Islet precursor cell (in vitro differentiated cells): ENCODE measurements at regions not wholly inside any gene's neighbourhood (a gene's known extent, or its start where the extent isn't known, plus 50 kb on each side); places are given as distances from the start of the nearest gene placed in this dataset.

Source experiments
- DNase-seq: peaks from one replicate; pipeline ENCODE4 v3.0.0-alpha.2; 2018

DNA sequence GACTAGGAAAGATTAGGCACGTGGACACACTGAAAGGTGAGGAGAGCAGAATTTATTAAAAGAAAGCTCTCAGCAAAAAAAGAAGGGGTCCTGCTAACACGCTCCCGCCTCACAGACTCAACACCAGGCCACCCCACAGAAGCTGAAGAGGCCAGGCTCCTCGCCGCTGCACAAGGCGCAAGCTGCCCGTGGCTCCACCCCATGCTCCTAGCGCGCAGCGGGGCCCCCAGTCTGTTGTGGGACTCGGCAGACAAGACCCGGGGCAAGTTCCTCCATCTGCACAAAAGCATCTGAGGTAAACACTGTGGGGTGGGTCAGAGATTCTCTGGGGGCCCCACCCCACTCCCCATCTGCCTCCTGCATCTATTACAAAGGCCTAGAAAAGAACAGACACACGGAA, 1462.4 kb downstream of the EFNB2 start:
- DNase-seq: no peak

DNA sequence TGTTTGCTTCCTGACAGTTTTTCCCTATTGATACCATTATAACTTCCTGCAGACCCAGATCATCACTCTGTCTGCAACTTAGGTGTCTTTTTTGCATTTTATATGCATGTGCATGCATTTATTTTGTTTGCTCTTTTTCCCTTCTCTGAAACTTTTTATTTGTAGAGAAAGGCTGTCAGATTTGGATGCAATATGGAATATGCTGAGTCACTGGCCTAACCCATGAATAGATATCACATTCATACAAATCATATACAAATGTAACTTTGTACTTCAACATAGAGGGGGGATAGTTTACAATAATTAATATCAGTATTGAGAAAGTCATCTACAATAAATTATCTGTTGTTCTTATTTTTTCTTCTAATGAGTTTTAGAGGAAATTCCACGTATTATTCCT, 1465.0 kb downstream of the EFNB2 start:
- DNase-seq: no peak

DNA sequence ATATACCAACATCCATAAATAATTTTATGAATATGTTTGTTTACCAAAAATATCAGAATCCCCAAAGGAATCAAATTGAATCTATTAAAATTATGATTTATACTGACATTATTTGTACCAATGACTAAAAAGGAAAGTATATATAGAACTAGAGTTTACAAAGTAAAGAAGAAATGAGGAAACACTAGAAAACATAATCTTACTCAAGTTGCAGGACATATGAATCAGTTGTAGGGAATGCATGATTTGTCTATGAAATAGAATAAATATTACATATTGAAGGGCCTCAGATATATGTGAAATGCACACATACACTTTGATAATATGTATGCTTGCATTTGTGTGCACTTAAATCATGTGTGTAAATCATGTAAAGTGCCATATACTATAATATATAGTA, 1466.4 kb downstream of the EFNB2 start:
- no peak for DNase-seq

DNA sequence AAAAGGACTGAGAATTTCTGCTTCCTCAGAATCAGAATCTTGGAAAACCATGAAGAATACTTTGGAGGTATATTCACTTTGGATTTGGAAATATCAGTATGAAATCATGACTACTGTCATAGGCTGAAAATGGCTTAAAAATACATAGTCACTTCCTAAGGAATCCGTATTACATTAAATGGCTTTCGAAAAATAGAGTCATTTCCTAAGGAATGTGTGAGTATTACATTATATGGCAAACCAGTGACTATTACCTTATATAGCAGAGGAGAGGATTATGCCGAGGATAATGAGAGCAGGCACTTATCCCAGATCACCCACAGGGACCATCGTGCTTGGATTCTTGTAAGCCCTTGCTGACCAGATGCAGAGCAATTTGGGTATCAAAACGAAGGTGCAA, 1471.8 kb downstream of the EFNB2 start:
- no peak for DNase-seq

DNA sequence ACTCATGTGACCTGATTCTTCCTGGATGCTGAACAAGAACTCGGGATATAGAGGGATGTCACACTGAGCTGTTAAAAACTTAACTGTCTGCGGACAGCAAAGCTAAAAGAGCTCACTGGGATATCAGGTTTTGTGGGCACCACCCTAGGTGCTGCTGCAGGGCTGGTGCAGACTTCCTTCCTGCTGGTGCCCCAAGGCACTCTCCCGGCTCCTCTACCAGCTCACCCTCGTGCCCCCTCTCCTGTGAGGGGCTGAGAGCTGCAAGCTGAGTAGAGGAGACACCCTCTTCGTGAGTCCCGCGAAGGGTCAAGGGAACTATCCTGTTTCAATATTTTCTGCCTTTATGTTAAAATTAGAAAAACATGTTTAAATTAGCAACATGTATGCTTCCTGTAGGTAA, 1475.7 kb downstream of the EFNB2 start:
- no peak for DNase-seq

DNA sequence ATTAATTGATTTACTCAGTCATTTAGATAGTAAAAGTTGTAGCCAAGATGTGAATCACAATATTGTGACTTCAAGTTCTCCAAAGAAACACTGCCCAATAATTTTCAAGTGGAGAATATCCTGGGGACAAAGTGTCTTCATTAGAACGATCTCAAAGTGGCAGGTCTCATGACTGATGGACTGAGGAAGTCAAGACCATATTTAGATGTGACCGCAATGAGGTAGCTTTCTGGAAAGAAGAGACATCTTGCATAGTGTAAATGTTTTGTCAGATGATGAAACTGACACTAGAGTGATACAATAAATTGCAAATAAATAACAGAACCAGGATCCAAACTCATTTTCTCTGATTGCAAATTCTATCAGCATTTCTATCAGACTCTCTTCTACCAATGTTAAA, 1476.9 kb downstream of the EFNB2 start:
- DNase-seq: no peak

DNA sequence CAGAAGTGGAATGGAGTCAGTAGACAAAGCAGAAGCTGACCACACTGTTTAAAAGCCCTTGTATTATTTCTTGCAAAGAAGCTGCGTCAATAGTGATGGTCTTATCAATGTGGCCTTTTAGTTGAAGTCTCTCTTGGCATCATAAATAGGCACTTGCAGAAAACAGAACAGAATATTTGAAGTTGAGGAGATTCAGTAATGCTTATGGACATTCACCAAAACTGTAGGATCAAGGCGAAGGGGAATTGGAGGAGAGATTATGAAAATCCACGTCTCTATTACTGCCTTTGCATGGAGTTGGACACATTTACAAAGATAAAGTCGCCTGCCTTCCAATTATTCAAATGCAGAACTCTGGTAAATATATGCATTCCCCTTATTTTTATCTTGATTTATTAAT, 1482.8 kb downstream of the EFNB2 start:
- DNase-seq: no peak

DNA sequence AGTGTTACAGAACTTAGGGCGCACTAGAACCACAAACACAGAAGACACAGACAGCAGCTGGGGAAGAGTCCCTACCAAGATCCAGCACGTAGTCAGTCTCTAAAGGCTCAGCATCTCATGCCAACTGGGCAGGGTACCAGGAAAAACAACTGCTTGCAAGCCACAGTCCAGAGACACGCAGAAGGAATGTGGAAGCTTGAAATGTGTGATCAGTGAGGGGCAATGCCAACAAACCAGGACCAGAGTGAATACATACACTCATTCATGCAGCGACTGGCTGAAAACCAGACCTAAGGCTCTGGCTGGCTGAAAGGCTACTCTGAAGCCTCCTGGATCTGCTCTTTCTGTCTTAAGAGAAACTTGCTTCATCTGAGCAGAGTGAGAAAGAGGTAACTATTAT, 1484.8 kb downstream of the EFNB2 start:
- DNase-seq: no peak

DNA sequence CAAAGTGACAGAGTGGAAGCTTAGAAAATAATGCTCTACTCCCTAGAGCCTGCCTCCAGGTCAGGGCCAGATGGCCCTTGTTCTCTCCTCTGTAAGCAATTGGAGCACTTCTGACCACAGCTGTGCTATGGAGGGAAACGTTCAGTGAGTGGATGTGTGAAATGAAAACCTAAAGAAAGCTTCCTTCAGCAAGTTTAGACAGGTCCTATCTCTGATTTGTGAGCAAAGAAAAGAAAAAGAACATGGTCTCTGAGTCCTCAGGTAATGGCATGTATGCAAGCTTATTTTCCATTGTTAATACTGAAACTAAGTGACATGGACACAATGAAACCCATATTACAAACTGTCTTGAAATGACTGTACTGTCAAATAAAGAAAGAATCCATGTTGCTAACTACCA, 1486.8 kb downstream of the EFNB2 start:
- no peak for DNase-seq

DNA sequence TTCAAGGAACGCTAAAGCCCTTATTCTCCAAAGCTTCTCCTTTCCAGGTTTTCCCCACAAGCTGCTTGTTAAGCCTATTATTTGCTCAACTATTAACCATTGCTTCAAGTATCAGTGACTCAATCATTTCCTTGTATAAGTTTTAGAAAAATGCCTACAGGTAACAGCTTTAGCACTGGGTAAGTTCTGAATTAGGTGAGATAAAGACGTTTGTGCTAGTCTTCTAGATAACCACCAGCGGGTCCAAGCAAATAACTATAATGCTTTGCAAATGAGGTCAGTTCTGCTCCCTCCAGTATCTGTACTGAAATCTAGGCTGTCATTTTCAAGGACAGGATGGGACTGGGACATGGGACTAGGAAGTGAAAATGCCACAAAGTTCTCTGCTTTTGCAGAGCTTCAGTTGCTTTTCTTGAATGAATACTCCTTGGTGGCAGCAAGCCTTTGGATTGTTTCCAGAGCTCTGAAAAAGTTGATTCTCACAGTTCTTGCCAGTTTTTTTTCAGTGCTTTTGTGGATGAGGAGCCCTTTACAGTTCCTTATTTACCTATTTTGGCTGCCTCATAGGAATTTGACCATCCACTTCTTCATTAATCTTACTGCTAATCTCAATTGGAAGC, 1487.7 kb downstream of the EFNB2 start:
- DNase-seq: no peak

DNA sequence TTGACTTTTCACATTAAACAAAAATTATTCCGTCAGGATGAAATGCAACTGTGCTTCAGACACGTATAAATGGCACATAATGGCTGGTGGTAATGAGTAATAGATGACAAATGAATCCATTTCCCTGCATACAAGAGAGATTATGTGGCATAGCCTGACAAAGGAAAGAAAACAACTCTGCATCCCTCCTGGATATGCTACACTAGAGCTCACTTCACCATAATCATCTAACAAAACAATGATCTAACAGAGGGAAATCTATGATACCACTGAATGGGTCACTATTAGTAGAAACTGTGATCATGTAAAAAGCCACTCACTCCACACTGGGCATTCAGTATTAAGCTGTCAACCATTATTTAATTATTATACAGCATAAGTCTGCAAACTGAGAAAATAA, 1498.4 kb downstream of the EFNB2 start:
- DNase-seq: no peak

DNA sequence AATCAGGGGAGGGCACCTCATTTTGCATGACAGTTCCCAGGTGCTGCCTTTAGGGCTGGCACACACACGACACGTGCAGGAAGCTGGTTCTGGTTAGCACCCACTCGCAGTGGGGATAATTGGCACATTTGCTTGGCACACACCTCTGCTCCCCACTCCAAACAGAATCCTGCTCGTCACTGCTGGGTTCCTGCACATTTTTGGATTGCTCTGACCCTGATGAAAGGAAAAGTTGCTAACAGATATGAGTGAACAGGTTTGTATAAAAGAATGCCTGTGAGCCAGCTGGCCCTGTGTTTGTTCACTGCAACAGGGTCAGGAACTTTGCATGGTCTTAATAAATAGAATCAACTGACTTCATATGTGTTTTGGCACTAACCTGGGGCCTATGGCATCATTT, 1500.4 kb downstream of the EFNB2 start:
- no peak for DNase-seq

DNA sequence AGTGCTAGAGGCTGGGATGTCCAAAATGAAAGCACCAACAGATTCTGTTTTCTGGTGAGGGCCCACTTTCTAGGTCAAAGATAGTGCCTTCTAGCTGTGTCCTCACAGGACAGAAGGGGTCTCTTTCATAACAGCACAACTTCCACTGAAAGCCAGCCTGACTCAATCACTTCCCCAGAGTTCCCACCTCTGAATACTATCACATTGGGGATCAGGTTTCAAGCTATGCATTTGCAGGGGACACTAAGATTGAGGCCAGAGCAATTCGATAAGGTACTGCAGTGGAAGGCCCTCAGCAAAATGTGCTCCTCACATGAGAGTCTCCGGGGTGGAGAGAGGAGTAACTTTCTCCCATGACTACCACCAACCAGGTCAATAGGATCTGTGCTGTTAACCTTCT, 1501.5 kb downstream of the EFNB2 start:
- no peak for DNase-seq

DNA sequence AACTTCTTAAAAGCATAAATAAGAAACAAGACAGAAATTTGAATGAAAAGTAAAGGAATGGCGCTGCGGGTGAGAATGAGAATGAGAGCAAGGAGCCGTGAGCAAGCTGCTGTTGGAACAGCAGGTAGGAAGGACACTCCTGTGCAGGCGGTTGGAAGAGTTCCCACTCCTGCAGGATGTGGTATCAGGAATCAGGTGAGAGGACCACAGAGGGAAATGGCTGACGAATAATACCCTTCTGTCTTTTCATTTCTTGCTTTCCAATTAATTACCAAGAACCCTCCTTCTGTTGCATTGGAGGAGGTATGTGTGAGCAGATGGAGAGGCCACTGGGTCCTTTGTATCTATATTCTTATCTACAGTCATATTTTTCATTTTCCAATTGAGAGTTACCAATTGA, 1504.2 kb downstream of the EFNB2 start:
- no peak for DNase-seq

DNA sequence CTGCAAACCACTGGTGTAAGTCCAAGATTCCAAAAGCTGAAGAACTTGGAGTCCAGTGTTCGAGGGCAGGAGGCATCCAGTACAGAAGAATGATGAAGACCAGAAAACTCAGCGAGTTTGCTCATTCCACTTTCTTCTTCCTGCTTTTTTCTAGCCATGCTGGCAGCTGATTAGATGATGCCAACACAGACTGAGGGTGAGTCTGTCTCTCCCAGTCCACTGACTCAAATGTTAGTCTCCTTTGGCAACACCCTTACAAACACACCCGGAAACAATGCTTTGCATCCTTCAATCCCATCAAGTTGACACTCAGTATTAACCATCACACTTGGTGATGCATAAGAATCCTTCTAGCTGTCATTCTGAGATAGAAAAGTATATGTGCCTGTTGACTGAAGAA, 1504.6 kb downstream of the EFNB2 start:
- no peak for DNase-seq

DNA sequence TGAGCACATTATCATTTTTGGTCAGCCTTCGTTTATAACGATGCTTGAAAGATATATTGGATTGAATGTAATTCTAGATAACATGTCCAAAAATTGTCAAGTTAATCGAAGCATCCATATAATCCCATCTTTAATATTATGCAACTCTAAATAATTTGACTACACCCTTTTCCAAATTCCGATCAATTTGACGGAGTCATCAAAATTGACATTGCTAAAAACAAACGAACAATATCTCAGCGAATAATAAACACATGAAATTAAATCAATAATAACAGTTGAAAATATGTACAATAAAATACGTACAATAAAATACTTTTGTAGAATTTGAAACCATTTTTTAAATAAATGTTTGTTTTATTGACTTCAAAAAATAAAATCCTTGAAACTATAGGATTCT, 1516.4 kb downstream of the EFNB2 start:
- no peak for DNase-seq

DNA sequence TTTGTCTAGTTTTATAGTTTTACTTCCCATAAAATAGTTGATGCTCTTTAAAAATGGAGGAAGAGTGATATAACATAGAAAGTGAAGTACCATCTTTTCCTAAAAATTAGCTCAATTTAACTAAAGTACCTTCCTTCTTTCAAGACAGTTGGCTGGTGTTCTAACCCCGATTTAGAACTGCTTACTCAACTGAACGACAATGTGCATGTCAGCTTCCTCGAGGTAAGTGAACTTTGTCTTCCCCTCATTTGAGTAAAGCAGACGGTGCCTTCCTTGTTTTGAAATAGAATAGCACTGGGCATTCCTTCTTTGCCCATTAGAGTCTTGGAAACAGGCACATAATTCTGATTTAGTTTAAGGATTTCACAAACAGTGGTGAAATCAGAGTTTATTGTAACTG, 1519.2 kb downstream of the EFNB2 start:
- no peak for DNase-seq

DNA sequence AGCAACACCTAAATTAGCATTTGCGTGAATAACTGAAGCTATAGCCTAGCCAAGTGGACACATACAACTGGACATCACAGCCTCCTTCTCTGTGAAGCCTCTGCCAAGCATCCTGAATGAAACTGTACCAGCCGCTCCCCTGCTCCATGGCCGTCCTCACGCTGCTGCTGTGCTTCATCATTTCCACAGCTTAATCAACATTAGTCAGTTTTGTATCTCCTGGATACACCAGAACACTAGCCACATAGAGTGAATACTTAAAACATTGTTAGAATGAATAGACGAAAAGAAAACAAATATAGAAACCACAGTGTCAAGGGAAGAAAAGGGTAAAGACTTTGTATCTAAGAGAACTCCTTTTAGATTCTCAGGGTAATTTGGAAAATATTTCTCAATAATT, 1526.9 kb downstream of the EFNB2 start:
- DNase-seq: no peak

DNA sequence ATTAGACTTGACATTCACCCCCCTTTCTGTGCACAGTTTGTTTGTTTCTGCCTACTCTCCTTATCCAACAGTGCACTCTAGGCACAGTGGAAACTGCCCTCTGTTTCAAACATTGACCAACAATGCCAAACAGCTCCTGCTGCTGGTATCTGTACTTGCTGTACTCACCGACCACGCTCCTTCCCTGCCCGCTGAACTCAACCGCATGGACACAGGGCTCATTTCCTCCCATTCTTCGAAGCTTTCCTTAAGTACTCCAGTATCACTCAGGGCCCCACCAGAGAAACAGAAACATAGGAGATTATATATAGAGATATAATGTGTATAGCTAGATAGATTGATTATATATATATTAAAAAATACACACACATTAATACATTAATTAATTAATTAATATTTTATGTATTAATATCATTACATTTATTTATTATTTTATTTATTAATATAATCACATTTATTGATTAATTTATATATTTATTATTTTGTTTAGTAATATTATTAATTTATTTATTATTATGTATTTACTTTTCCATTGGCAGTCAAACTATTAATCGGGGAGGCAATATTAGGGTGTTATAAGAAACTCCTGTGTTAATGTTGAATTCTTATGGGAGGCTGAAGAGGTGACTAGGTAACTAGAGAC, 1528.2 kb downstream of the EFNB2 start:
- DNase-seq: no peak

DNA sequence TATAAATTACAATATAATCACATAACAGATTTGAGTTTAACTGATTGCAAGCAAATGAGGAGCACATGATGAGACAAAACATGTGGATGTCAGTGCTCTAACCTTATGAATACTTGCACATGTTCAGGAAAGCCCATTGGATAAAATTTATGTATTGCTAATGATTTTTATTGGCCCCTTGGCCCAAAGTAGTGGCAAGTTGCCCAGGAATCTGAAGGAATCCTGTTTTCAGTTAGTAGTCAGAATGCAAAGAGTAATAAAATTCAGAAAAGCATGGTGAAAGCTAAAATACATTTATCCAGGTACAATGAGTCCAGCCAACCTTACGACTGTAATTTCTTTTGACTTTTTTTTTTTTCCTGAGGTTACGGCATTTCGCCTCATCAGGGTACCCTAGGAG, 1539.4 kb downstream of the EFNB2 start:
- no peak for DNase-seq

DNA sequence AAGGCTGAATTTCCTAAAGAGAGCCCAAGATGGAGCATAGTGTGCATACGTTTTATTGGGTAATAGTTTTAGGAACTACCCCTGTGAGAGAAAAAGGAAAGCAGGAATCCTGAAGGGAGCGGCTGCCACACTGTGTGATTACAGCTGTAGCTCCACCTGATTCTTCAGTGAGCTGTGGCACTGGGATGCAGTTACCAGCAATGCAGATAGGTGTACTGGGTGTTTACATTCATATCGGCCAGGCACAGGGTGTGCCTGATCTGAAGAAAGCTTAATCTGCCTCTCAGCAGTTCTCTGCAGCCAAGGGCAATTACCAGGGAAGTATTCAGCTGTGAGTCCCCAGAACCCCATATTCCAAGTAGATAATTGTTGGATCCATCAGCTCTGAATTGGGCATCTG, 1541.8 kb downstream of the EFNB2 start:
- no peak for DNase-seq

DNA sequence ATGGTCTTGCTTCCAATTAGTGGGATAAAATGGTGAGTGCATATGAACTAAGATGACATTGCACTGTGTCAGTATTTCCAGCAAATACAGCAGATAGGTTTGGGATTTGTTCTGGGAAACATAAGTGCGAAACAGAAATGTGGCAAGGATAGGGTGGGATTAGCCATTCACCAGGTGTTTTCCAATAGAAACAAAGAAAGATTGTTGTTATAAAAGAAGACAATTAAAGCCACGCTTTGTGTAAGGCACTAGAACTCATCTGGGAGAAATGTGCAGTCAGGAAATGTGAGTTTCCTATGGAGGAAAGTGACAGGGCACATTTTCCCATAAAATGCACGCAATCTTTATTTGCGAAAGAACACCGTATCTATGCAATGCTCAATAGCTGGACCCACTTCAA, 1547.8 kb downstream of the EFNB2 start:
- DNase-seq: no peak

DNA sequence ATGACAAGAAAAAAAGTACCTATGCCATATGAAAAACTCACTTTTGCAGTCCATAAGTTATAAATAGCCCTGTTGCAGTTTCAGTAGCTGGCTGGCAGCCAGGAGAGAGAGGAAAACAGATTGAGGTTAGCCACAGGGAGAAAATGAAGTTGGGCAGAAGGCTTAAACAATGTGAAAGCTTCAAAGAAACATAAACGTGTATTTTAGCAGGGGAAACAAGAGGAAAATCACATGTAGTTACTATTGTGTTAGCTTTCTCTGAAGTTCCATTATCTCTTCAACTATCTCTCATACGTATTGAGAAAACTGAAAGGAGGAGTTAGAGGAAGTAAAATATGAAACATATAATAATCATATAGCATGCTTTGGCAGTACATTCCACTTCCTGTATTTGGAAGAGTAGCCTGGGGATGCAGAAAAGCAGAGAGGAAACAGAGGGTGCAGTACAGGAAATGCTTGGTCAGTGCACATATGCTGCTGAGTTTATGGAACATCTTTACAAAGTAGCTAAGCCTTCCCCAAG, 1551.1 kb downstream of the EFNB2 start:
- DNase-seq: no peak

DNA sequence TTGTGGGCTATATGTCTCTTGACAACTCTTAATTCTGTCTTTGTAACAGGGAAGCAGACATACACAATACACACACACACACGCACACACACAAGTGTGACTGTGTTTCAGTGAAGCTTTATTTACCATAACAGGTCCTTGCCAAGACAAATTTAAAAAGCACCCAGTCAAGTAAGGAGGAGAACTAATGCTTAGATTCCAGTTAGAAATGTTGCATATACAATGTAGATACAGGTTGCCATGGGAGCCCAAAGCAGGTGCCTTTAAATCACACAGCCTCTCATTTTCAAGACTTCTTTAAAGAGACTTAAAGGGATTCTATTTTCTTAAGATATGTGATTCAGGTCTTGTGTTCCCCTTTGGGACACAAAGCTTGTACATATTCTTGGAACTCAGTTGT, 1551.9 kb downstream of the EFNB2 start:
- DNase-seq: no peak

DNA sequence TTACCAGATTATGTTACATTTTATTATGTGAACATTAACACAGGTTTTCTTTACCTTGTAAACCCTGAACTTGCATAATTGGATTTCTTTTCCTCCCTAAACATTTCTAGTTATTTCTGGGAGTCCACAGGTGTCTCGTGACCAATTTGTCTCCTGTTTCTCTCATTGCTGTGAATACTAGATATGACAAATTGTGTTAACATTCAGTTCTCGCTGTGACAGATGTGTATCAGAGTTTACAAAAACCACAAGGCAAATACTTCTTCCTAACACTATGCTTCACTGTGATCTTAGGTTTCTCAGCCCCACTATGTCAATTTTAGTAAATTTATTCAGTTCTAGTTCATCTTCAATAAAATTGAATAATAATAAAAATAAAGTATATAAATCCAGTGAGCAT, 1554.9 kb downstream of the EFNB2 start:
- DNase-seq: no peak
